Eye (tissue), 1 donor: ENCODE measurements at regions not wholly inside any gene's neighbourhood (a gene's known extent, or its start where the extent isn't known, plus 50 kb on each side); places are given as distances from the start of the nearest gene placed in this dataset.
"Not testable (repeated sequence)": the region's sequence is repeated elsewhere in the genome, so short reads cannot be mapped to it uniquely, and the experiment has no call there.

Experiments
- DNase-seq: peaks from one replicate; pipeline ENCODE4 v3.0.0-alpha.2; 2015

GRCh38 chr17:74126179-74126900 lies 77.1 kb upstream of the RPL38 start:
- DNase-seq: no peak

GRCh38 chr17:74126959-74127358 lies 76.5 kb upstream of the RPL38 start:
- no peak for DNase-seq

DNA sequence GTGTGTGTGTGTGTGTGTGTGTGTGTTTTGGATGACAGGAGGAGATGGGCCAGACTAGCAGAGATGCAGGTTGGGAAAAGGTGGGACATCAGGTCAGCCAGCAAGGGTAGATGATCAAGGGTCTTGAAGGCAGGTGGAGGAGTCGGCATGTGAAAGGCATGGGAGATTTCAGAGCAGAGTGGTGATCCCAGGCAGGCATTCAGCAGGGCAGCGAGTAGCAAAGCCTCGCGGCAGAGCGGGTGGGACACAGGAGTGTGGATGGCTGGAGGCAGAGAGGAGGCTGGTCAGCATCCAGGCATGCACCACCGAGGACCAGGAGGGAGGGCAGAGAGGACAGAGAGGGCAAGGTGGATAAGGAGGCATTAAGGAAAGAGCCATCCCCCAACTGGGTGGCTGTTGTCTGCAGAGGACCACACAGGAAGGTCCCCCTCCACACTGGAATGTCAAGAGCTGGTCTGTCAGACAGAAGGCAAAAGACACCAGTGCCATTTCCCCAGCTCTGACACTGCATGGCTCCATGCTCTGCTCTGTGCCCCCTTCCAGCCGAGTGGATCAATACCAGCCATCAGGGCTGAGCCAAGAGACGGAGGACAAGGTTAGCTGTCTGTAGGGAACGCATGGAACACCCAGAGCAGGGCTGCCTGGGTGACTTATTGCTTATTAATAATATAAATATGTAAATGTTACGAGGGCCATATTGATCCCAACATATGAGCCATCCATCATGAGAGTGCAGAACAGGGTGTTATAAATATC lies 74.8 kb upstream of the RPL38 start:
- peak; percentile 44 for DNase-seq

- DNase-seq: not testable (repeated sequence)
These were observed 73.7 kb upstream of the RPL38 start for GRCh38 chr17:74129800-74130199.

GRCh38 chr17:74130276-74130675 lies 73.2 kb upstream of the RPL38 start:
- DNase-seq: no peak

- no peak for DNase-seq
These were observed 72.6 kb upstream of the RPL38 start for GRCh38 chr17:74130841-74131240.

DNA sequence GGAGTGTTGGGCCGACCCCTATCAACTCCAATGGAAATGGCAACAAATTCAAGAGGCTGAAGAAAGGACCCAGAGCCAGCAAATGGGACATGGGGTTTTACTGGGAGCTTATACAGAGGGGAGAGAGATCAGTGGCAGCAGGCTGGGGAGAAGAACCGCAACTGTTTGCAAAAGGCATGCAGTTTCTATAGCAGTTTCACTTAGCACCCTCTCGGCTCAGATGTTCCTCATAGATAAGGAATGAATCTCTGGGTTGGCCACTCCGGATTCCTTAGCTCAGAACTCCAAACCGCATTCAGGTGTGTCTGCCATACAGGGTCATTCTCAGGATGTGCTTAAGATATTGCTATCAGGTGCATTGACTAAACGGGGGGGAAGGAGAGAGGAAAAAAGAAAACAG lies 71.1 kb upstream of the RPL38 start:
- no peak for DNase-seq

- no peak for DNase-seq
These were observed 69.7 kb upstream of the RPL38 start for GRCh38 chr17:74133740-74134139.

DNA sequence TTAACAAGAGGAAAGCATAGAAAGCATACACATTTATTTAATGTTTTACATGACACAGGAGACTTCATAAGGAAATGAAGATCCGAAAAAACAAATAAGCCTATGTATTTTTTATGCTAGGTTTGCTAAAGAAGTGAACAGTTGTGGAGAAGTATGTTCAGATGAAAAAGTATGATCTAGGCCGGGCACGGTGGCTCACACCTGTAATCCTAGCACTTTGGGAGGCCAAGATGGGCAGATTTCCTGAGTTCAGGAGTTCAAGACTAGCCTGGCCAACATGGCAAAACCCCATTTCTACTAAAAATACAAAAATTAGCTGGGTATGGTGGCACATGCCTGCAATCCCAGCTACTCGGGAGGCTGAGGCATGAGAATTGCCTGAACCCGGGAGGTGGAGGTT lies 69.2 kb upstream of the RPL38 start:
- not testable (repeated sequence) for DNase-seq

GRCh38 chr17:74134991-74135390 lies 68.5 kb upstream of the RPL38 start:
- no peak for DNase-seq

DNA sequence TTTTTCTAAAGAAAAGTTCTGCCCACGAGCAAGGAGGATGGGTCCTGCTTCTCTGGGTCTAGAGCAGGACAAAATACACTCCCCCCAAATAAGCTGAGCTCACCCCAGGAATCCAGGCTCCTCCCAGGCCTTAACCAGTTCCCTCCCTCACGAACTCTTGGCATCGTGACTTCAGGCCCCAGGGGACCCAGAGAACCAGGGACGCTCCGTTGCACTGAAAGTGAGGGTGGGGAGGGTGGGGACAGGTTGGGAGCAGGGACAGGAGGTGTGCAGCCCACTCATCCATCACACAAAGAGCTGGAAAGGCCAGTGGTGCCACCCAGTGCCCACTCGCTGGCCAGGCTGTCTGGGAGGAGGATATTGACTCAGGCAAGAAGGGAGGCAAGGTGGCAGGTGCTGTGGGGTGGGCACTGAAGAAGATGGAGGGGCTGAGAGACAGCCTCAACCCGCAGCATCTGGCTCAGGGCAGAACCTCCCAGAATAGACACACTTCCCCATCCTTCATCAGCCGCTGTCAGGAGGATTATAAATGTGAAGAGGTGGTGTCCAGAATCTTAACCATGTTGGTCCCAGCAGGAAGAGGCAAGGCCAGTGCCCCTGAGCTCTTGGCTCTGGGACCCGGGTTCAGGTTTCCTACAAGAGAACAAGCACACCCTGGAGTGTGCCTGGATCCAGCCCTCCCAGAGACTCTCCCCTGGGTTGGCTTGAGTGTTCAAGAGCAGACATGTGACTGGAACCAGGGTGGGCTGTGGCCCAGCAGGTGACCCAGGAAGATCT lies 67.9 kb upstream of the RPL38 start:
- DNase-seq: no peak

GRCh38 chr17:74137416-74137815 lies 66.1 kb upstream of the RPL38 start:
- no peak for DNase-seq

GRCh38 chr17:74139120-74139519 lies 64.4 kb upstream of the RPL38 start:
- DNase-seq: no peak

DNA sequence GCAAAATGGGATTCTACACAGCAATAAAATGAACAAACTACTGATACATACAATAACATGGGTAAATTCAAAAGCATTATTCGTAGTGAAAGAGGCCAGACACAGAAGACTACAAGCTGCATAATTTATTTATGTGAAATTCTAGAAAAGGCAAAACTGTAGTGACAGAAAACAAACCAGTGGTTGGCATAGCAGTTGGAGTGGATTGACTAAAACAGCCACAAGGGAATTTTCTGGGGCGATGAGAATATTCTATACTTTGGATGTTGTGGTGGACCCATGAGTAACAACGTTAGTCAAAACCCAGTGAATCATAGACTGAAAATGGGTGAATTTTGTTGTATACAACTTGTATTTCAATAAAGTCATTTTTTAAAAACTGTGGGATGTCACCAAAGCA lies 63.2 kb upstream of the RPL38 start:
- no peak for DNase-seq

DNA sequence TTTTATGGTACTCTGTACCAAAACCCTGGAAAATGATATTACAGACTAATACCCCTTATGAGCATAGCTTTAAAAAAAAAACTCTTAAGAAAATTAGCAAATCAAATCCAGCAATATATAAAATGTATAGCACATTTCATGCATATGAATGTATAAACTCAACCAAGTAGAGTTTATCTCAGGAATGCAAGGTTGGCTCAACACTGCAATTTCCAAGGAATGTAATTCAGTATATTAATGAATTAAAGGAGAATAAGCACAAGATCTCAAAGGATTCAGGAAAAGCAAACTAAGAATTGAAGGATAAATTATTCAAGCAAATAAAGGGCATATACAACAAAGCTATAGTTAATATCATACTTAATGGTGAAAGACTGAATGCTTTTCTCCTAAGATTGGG lies 61.9 kb upstream of the RPL38 start:
- DNase-seq: no peak

- DNase-seq: not testable (repeated sequence)
These were observed 60.2 kb upstream of the RPL38 start for GRCh38 chr17:74143318-74143717.

DNA sequence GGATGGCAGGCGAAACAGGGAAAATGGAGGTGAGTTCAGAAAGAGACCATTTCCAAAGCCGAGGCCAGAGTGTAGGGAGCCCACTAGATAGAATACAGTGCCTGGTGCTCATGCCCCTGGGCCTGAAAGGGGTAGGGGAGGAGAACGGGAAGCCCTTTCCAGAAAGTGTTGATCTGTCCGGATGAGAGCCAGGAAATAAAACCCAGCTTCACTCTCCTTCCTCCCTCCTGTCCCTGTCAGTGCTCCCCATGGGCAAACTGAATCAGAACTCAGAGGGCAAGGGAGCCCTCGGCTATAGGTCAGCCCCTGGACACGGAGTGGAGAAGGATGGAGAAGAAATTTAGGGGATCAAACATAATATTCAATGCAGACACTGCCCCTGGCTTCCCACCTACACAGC lies 57.7 kb upstream of the RPL38 start:
- no peak for DNase-seq

- no peak for DNase-seq
These were observed 57.3 kb upstream of the RPL38 start for GRCh38 chr17:74146196-74146595.

- DNase-seq: peak; percentile 57
These were observed 56.2 kb upstream of the RPL38 start for GRCh38 chr17:74147056-74147835.

DNA sequence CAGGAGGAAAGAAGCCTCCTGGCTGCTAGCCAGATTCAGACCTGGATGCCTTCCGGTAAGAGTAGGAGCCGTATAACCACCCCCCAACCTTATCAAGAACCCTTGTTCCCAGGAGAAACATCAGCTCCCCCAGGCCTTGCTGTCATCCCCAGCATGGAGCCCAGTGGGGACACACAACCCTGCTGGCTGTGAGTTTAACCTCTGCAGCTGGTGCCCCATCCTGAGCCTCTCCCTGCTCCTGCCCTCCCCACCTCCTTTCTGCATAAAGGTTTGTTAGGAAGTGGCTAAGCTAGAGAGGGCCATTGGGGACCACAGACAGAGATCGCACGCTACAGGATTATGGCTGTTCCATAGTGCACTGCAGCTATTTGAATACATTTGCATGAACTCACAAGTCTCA lies 55.5 kb upstream of the RPL38 start:
- DNase-seq: no peak

- DNase-seq: no peak
These were observed 55.0 kb upstream of the RPL38 start for GRCh38 chr17:74148446-74148845.

DNA sequence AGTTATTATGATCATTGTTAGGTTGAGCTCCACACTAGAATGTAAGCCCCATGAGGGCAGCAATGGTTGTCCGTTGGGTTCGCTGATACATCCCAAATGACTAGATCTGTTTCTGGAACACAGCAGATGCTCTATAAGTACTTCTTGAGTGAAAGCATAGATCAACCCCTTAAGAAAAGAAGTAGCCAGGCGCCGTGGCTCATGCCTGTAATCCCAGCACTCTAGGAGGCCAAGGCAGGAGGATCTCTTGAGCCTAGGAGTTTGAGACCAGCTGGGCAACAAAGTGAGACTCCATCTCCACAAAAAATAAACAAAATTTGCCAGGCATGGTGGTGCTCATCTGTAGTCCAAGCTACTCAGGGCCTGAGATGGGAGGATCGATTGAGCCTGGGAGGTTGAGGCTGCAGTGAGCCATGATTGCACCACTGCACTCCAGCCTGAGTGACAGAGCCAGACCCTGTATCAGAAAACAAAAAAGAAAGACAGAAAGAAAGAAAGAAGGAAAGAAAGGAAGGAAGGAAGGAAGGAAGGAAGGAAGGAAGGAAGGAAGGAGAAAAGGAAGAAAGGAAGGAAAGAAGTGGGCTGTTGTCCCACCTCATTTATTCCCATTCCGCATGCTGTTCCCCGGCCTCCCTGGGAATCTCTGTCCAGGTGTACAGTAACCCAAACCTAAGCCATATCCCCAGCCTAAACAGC lies 54.4 kb upstream of the RPL38 start:
- no peak for DNase-seq
